Keratinocyte (primary cell): ENCODE measurements at regions not wholly inside any gene's neighbourhood (a gene's known extent, or its start where the extent isn't known, plus 50 kb on each side); places are given as distances from the start of the nearest gene placed in this dataset.

ENCODE experiments used
- DNase-seq: peaks from one replicate; pipeline ENCODE4 v3.0.0-alpha.2; 2011; ENCODE audit warnings: low read depth, missing footprints, low spot score
- FAIRE-seq: peaks from 2 replicates; lab custom pipeline; 2011; peaks lifted over from hg19 to GRCh38; lab: Jason Lieb, UNC
- H2AFZ ChIP-seq: 2 replicates; pipeline ENCODE4 v1.6.0; 2012; ENCODE audit warnings: low read length, control low read depth, inconsistent platforms; ENCODE audit not compliant: control insufficient read depth
- H3K27ac ChIP-seq: 2 replicates; pipeline ENCODE4 v1.5.1; 2011; ENCODE audit warnings: low read length; ENCODE audit not compliant: control insufficient read depth, insufficient read depth
- H3K27me3 ChIP-seq: 3 replicates; pipeline ENCODE4 v1.6.0; 2011; ENCODE audit warnings: low read length; ENCODE audit not compliant: control insufficient read depth, insufficient read depth; ENCODE audit errors: extremely low read depth
- H3K36me3 ChIP-seq, 2 experiments: 2 replicates in 1 of 2; 3 replicates in 1 of 2; pipeline ENCODE4 v1.5.1; 2011; ENCODE audit warnings: low read length in 2 of 2, mild to moderate bottlenecking in 1 of 2; ENCODE audit not compliant: control insufficient read depth in 2 of 2, insufficient read depth in 2 of 2; ENCODE audit errors: extremely low read depth in 1 of 2
- H3K4me1 ChIP-seq: 3 replicates; pipeline ENCODE4 v1.5.1; 2011; ENCODE audit warnings: low read length; ENCODE audit not compliant: control insufficient read depth, insufficient read depth; ENCODE audit errors: extremely low read depth
- H3K4me2 ChIP-seq: 3 replicates; pipeline ENCODE4 v1.6.0; 2011; ENCODE audit warnings: low read depth, low read length; ENCODE audit not compliant: control insufficient read depth, insufficient read depth; ENCODE audit errors: extremely low read depth
- H3K4me3 ChIP-seq, 3 experiments: fragments of 200-600 bp in 1 of 3; sonication (generic) in 1 of 3; 2 replicates in 2 of 3; 3 replicates in 1 of 3; pipeline ENCODE4 v1.5.1; 2011 to 2016; ENCODE audit warnings: low read length in 3 of 3, mild to moderate bottlenecking in 3 of 3, control low read depth in 2 of 3, inconsistent platforms in 1 of 3, low read depth in 1 of 3, mixed read lengths in 1 of 3, mixed run types in 1 of 3, moderate library complexity in 1 of 3; ENCODE audit not compliant: control insufficient read depth in 2 of 3, insufficient read depth in 2 of 3; ENCODE audit errors: extremely low read depth in 1 of 3
- H3K79me2 ChIP-seq: 2 replicates; pipeline ENCODE4 v1.6.0; 2012; ENCODE audit warnings: low read length; ENCODE audit not compliant: control insufficient read depth, insufficient read depth
- H3K9ac ChIP-seq: 3 replicates; pipeline ENCODE4 v1.6.0; 2011; ENCODE audit warnings: low read length; ENCODE audit not compliant: control insufficient read depth, insufficient read depth; ENCODE audit errors: extremely low read depth
- H3K9me1 ChIP-seq: 3 replicates; pipeline ENCODE4 v1.6.0; 2011; ENCODE audit warnings: low read length; ENCODE audit not compliant: control insufficient read depth, insufficient read depth; ENCODE audit errors: extremely low read depth
- H3K9me3 ChIP-seq: 2 replicates; pipeline ENCODE4 v1.5.1; 2012; ENCODE audit warnings: low read depth, low read length; ENCODE audit not compliant: control insufficient read depth
- H4K20me1 ChIP-seq: 3 replicates; pipeline ENCODE4 v1.6.0; 2011; ENCODE audit warnings: low read length; ENCODE audit not compliant: control insufficient read depth, insufficient read depth; ENCODE audit errors: extremely low read depth
- CTCF ChIP-seq, 3 experiments: IDR thresholded peaks in 1 of 3; conservative IDR thresholded peaks in 1 of 3; optimal IDR thresholded peaks in 1 of 3; 2 replicates in 2 of 3; 3 replicates in 1 of 3; pipeline versions ENCODE3 to v1.5.1; 2011; ENCODE audit warnings: low read length in 3 of 3, mild to moderate bottlenecking in 3 of 3, moderate library complexity in 2 of 3, control low read depth in 1 of 3, inconsistent platforms in 1 of 3; ENCODE audit not compliant: insufficient read depth in 2 of 3; ENCODE audit errors: extremely low read depth in 1 of 3
- EZH2 ChIP-seq: IDR thresholded peaks from one replicate; pipeline ENCODE4 v1.6.1; 2012; ENCODE audit warnings: inconsistent platforms, mild to moderate bottlenecking, low read length, moderate library complexity
- dilution Hi-C: fragments of 300-500 bp; cut with MboI; formaldehyde crosslinking; loops from one replicate; pipeline ENCODE4 v1.7.0; 2020; ENCODE audit warnings: low sequenced_read_pairs; ENCODE audit not compliant: extremely low pct_ligation_motif_present

- FAIRE-seq, result no peak
- H3K27me3 ChIP-seq, result no peaks in the 10 kb centered on the region
- H3K4me3 ChIP-seq, result no peak overlapping the region
- H3K27ac ChIP-seq, result no peak overlapping the region
- no peak for DNase-seq
- no peak overlapping the region for H3K4me2 ChIP-seq
- no peak overlapping the region for H3K9ac ChIP-seq
- TF ChIP-seq EZH2 (no peak), CTCF (optimal IDR thresholded peaks at IDR 0.05 in 1 of 3, IDR thresholded peaks at IDR 0.05 in 1 of 3, conservative IDR thresholded peaks at IDR 0.05 in 1 of 3; ENCODE audit: extremely low read depth in 1 of 3, insufficient read depth in 2 of 3, low read length in 3 of 3) (no peak)
- dilution Hi-C loops, result no loop called here
- H3K9me3 ChIP-seq, result no peaks in the 10 kb centered on the region
- no peaks in the 10 kb centered on the region for H4K20me1 ChIP-seq
- no peaks in the 10 kb centered on the region for H3K9me1 ChIP-seq
- no peak overlapping the region for H2AFZ ChIP-seq
- no peaks in the 10 kb centered on the region for H3K36me3 ChIP-seq
- no peaks in the 10 kb centered on the region for H3K79me2 ChIP-seq
- no peaks in the 10 kb centered on the region for H3K4me1 ChIP-seq
Observed at GRCh38 chr21:17967319-17967718, 148.2 kb upstream of the C21orf91 start.

DNA sequence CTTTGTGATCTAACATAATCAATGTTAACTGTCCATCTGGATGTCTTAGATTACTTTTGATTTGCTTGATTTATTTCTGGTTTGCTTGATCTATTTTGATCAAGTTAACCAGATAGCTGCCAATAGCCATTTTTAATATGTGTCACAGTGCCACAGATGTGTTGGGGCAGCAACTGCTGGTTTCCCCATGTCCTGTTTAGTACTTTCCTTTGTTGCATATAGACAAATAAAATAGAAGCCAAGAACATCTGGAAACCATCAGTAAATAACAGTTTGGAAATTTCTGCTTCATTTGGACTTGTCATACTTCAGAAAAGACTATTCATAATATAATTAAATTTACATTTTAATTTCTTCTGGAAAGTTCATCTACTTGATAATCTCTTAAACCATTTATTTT, 145.6 kb upstream of the C21orf91 start:
- dilution Hi-C loops, result no loop called here
- no peaks in the 10 kb centered on the region for H3K4me1 ChIP-seq
- no peaks in the 10 kb centered on the region for H3K36me3 ChIP-seq
- no peak overlapping the region for H2AFZ ChIP-seq
- H3K4me2 ChIP-seq, result no peak overlapping the region
- no peak for FAIRE-seq
- H4K20me1 ChIP-seq, result no peaks in the 10 kb centered on the region
- no peak overlapping the region for H3K4me3 ChIP-seq
- no peak overlapping the region for H3K27ac ChIP-seq
- no peaks in the 10 kb centered on the region for H3K27me3 ChIP-seq
- H3K9me1 ChIP-seq, result no peaks in the 10 kb centered on the region
- H3K9me3 ChIP-seq, result no peaks in the 10 kb centered on the region
- TF ChIP-seq CTCF (optimal IDR thresholded peaks at IDR 0.05 in 1 of 3, IDR thresholded peaks at IDR 0.05 in 1 of 3, conservative IDR thresholded peaks at IDR 0.05 in 1 of 3; ENCODE audit: extremely low read depth in 1 of 3, insufficient read depth in 2 of 3, low read length in 3 of 3) (no peak), EZH2 (no peak)
- no peak overlapping the region for H3K9ac ChIP-seq
- DNase-seq, result no peak
- no peaks in the 10 kb centered on the region for H3K79me2 ChIP-seq
